ENCODE measurements at regions not wholly inside any gene's neighbourhood (a gene's known extent, or its start where the extent isn't known, plus 50 kb on each side); places are given as distances from the start of the nearest gene placed in this dataset.
"Not testable (repeated sequence)": the region's sequence is repeated elsewhere in the genome, so short reads cannot be mapped to it uniquely, and the experiment has no call there.

- Histone ChIP-seq H3K27ac (ENCODE audit: low read length) (no peak overlapping the region), H3K4me1 (ENCODE audit: insufficient read depth, low read length) (peaks cover 8% of the 10 kb centered on the region; the same call in 1 of the 2 replicates), H3K36me3 (ENCODE audit: insufficient read depth, low read depth, low read length) (no peaks in the 10 kb centered on the region), H3K9me3 (ENCODE audit: insufficient read depth, low read depth, low read length) (no peaks in the 10 kb centered on the region), H3K27me3 (ENCODE audit: insufficient read depth, low read length) (no peaks in the 10 kb centered on the region), H3K4me3 (ENCODE audit: low read length) (no peak overlapping the region), H3K9ac (ENCODE audit: low read depth, low read length) (no peak overlapping the region)
Observed at GRCh38 chr13:50286324-50286723, 271.1 kb downstream of the KCNRG start.

GRCh38 chr13:50290186-50290585 is 274.9 kb downstream of the KCNRG start:
- H3K9ac ChIP-seq (ENCODE audit: low read depth, low read length) = no peak overlapping the region
- H3K36me3 ChIP-seq (ENCODE audit: insufficient read depth, low read depth, low read length) = no peaks in the 10 kb centered on the region
- no peaks in the 10 kb centered on the region for H3K4me1 ChIP-seq (ENCODE audit: insufficient read depth, low read length)
- no peaks in the 10 kb centered on the region for H3K9me3 ChIP-seq (ENCODE audit: insufficient read depth, low read depth, low read length)
- no peak overlapping the region for H3K27ac ChIP-seq (ENCODE audit: low read length)
- no peak overlapping the region for H3K4me3 ChIP-seq (ENCODE audit: low read length)
- no peaks in the 10 kb centered on the region for H3K27me3 ChIP-seq (ENCODE audit: insufficient read depth, low read length)

GRCh38 chr13:50291611-50292010 is 276.4 kb downstream of the KCNRG start:
- H3K36me3 ChIP-seq (ENCODE audit: insufficient read depth, low read depth, low read length) = no peaks in the 10 kb centered on the region
- no peak overlapping the region for H3K9ac ChIP-seq (ENCODE audit: low read depth, low read length)
- no peaks in the 10 kb centered on the region for H3K4me1 ChIP-seq (ENCODE audit: insufficient read depth, low read length)
- H3K27me3 ChIP-seq (ENCODE audit: insufficient read depth, low read length) = no peaks in the 10 kb centered on the region
- no peak overlapping the region for H3K27ac ChIP-seq (ENCODE audit: low read length)
- no peaks in the 10 kb centered on the region for H3K9me3 ChIP-seq (ENCODE audit: insufficient read depth, low read depth, low read length)
- no peak overlapping the region for H3K4me3 ChIP-seq (ENCODE audit: low read length)

- Histone ChIP-seq H3K27me3 (ENCODE audit: insufficient read depth, low read length) (no peaks in the 10 kb centered on the region), H3K9ac (ENCODE audit: low read depth, low read length) (no peak overlapping the region), H3K4me3 (ENCODE audit: low read length) (no peak overlapping the region), H3K4me1 (ENCODE audit: insufficient read depth, low read length) (no peaks in the 10 kb centered on the region), H3K36me3 (ENCODE audit: insufficient read depth, low read depth, low read length) (no peaks in the 10 kb centered on the region), H3K27ac (ENCODE audit: low read length) (no peak overlapping the region), H3K9me3 (ENCODE audit: insufficient read depth, low read depth, low read length) (no peaks in the 10 kb centered on the region)
Observed at GRCh38 chr13:50292081-50292480, 276.8 kb downstream of the KCNRG start.

- H3K4me1 ChIP-seq (ENCODE audit: insufficient read depth, low read length); H3K9me3 ChIP-seq (ENCODE audit: insufficient read depth, low read depth, low read length); H3K4me3 ChIP-seq (ENCODE audit: low read length); H3K9ac ChIP-seq (ENCODE audit: low read depth, low read length); H3K27ac ChIP-seq (ENCODE audit: low read length); H3K36me3 ChIP-seq (ENCODE audit: insufficient read depth, low read depth, low read length); H3K27me3 ChIP-seq (ENCODE audit: insufficient read depth, low read length): not testable (repeated sequence)
Observed at GRCh38 chr13:50294425-50294824, 279.2 kb downstream of the KCNRG start.

- Histone ChIP-seq H3K4me1 (ENCODE audit: insufficient read depth, low read length) (no peaks in the 10 kb centered on the region), H3K4me3 (ENCODE audit: low read length) (no peak overlapping the region), H3K27me3 (ENCODE audit: insufficient read depth, low read length) (no peaks in the 10 kb centered on the region), H3K27ac (ENCODE audit: low read length) (no peak overlapping the region), H3K9me3 (ENCODE audit: insufficient read depth, low read depth, low read length) (no peaks in the 10 kb centered on the region), H3K36me3 (ENCODE audit: insufficient read depth, low read depth, low read length) (no peaks in the 10 kb centered on the region), H3K9ac (ENCODE audit: low read depth, low read length) (no peak overlapping the region)
Observed at GRCh38 chr13:50299546-50300249, 284.5 kb downstream of the KCNRG start.

- Histone ChIP-seq H3K9me3 (ENCODE audit: insufficient read depth, low read depth, low read length) (no peaks in the 10 kb centered on the region), H3K9ac (ENCODE audit: low read depth, low read length) (no peak overlapping the region), H3K4me1 (ENCODE audit: insufficient read depth, low read length) (no peaks in the 10 kb centered on the region), H3K27ac (ENCODE audit: low read length) (no peak overlapping the region), H3K4me3 (ENCODE audit: low read length) (no peak overlapping the region), H3K27me3 (ENCODE audit: insufficient read depth, low read length) (no peaks in the 10 kb centered on the region), H3K36me3 (ENCODE audit: insufficient read depth, low read depth, low read length) (no peaks in the 10 kb centered on the region)
Observed at GRCh38 chr13:50303963-50304721, 288.9 kb downstream of the KCNRG start.

- Histone ChIP-seq H3K27ac (ENCODE audit: low read length) (no peak overlapping the region), H3K9me3 (ENCODE audit: insufficient read depth, low read depth, low read length) (no peaks in the 10 kb centered on the region), H3K9ac (ENCODE audit: low read depth, low read length) (no peak overlapping the region), H3K4me1 (ENCODE audit: insufficient read depth, low read length) (peaks cover 3% of the 10 kb centered on the region; the same call in 1 of the 2 replicates), H3K36me3 (ENCODE audit: insufficient read depth, low read depth, low read length) (no peaks in the 10 kb centered on the region), H3K27me3 (ENCODE audit: insufficient read depth, low read length) (no peaks in the 10 kb centered on the region), H3K4me3 (ENCODE audit: low read length) (no peak overlapping the region)
Observed at GRCh38 chr13:50306156-50306555, 290.9 kb downstream of the KCNRG start.

GRCh38 chr13:50309318-50309717 is 294.1 kb downstream of the KCNRG start:
- no peaks in the 10 kb centered on the region for H3K27me3 ChIP-seq (ENCODE audit: insufficient read depth, low read length)
- peaks cover 3% of the 10 kb centered on the region; the same call in 1 of the 2 replicates for H3K4me1 ChIP-seq (ENCODE audit: insufficient read depth, low read length)
- no peaks in the 10 kb centered on the region for H3K36me3 ChIP-seq (ENCODE audit: insufficient read depth, low read depth, low read length)
- no peak overlapping the region for H3K27ac ChIP-seq (ENCODE audit: low read length)
- no peak overlapping the region for H3K4me3 ChIP-seq (ENCODE audit: low read length)
- no peaks in the 10 kb centered on the region for H3K9me3 ChIP-seq (ENCODE audit: insufficient read depth, low read depth, low read length)
- no peak overlapping the region for H3K9ac ChIP-seq (ENCODE audit: low read depth, low read length)

- Histone ChIP-seq H3K27ac (ENCODE audit: low read length) (no peak overlapping the region), H3K9me3 (ENCODE audit: insufficient read depth, low read depth, low read length) (no peaks in the 10 kb centered on the region), H3K4me3 (ENCODE audit: low read length) (no peak overlapping the region), H3K27me3 (ENCODE audit: insufficient read depth, low read length) (no peaks in the 10 kb centered on the region), H3K36me3 (ENCODE audit: insufficient read depth, low read depth, low read length) (no peaks in the 10 kb centered on the region), H3K4me1 (ENCODE audit: insufficient read depth, low read length) (peaks cover 3% of the 10 kb centered on the region; the same call in 1 of the 2 replicates), H3K9ac (ENCODE audit: low read depth, low read length) (no peak overlapping the region)
Observed at GRCh38 chr13:50309882-50310594, 294.8 kb downstream of the KCNRG start.

- no peaks in the 10 kb centered on the region for H3K27me3 ChIP-seq (ENCODE audit: insufficient read depth, low read length)
Observed at GRCh38 chr13:50310734-50311133, 295.5 kb downstream of the KCNRG start.

More at GRCh38 chr13:50310734-50311133, 295.5 kb downstream of the KCNRG start:
- Histone ChIP-seq H3K27ac (ENCODE audit: low read length) (no peak overlapping the region), H3K9me3 (ENCODE audit: insufficient read depth, low read depth, low read length) (no peaks in the 10 kb centered on the region), H3K9ac (ENCODE audit: low read depth, low read length) (no peak overlapping the region), H3K36me3 (ENCODE audit: insufficient read depth, low read depth, low read length) (no peaks in the 10 kb centered on the region), H3K4me3 (ENCODE audit: low read length) (no peak overlapping the region), H3K4me1 (ENCODE audit: insufficient read depth, low read length) (peaks cover 3% of the 10 kb centered on the region; the same call in 1 of the 2 replicates)

All from iPS-20b (cell line).